RWPE2 (cell line): ENCODE measurements at regions not wholly inside any gene's neighbourhood (a gene's known extent, or its start where the extent isn't known, plus 50 kb on each side); places are given as distances from the start of the nearest gene placed in this dataset.

Experiments
- ATAC-seq: fragments of 200-7000 bp; cut with Tn5 transposase; 3 replicates; pipeline ENCODE4 v1.9.1; 2021; ENCODE audit warnings: low read depth
- DNase-seq: peaks from one replicate; pipeline ENCODE4 v3.0.0-alpha.2; 2020; ENCODE audit warnings: low spot score
- H3K27ac ChIP-seq: fragments of 450-650 bp; 2 replicates; pipeline ENCODE4 v1.5.1; 2017; ENCODE audit warnings: mild to moderate bottlenecking; ENCODE audit not compliant: poor library complexity, severe bottlenecking
- H3K27me3 ChIP-seq: fragments of 250-450 bp; sonication (Bioruptor Pico); 2 replicates; pipeline ENCODE4 v1.5.1; 2021; ENCODE audit warnings: mild to moderate bottlenecking, moderate library complexity; ENCODE audit not compliant: insufficient read depth, poor library complexity, severe bottlenecking
- H3K36me3 ChIP-seq: fragments of 250-450 bp; sonication (Bioruptor Pico); 2 replicates; pipeline ENCODE4 v1.5.1; 2020; ENCODE audit warnings: low read depth, mild to moderate bottlenecking, moderate library complexity
- H3K4me1 ChIP-seq: fragments of 250-450 bp; sonication (Bioruptor Pico); 2 replicates; pipeline ENCODE4 v1.5.1; 2021; ENCODE audit warnings: mild to moderate bottlenecking, moderate library complexity; ENCODE audit not compliant: insufficient read depth, poor library complexity, severe bottlenecking
- H3K4me3 ChIP-seq: fragments of 250-450 bp; sonication (Bioruptor Pico); 2 replicates; pipeline ENCODE4 v1.5.1; 2021; ENCODE audit warnings: mild to moderate bottlenecking, moderate library complexity; ENCODE audit not compliant: severe bottlenecking
- H3K9me3 ChIP-seq: fragments of 250-450 bp; sonication (Bioruptor Pico); 2 replicates; pipeline ENCODE4 v1.5.1; 2021; ENCODE audit warnings: mild to moderate bottlenecking, moderate library complexity; ENCODE audit not compliant: severe bottlenecking
- CTCF ChIP-seq: fragments of 450-650 bp; IDR thresholded peaks from one replicate; pipeline ENCODE4 v1.5.1; 2017; ENCODE audit warnings: mild to moderate bottlenecking, moderate library complexity; ENCODE audit not compliant: poor library complexity, severe bottlenecking

- Histone ChIP-seq H3K4me1 (no peaks in the 10 kb centered on the region), H3K27ac (no peak overlapping the region), H3K9me3 (no peaks in the 10 kb centered on the region), H3K36me3 (no peaks in the 10 kb centered on the region), H3K27me3 (no peaks in the 10 kb centered on the region), H3K4me3 (no peak overlapping the region)
- no peak for TF ChIP-seq CTCF
- no peak for ATAC-seq
- no peak for DNase-seq
Measured at GRCh38 chr13:33976965-33977364, 159.0 kb downstream of the RFC3 start.

- Histone ChIP-seq H3K27me3 (no peaks in the 10 kb centered on the region), H3K4me3 (no peak overlapping the region), H3K36me3 (no peaks in the 10 kb centered on the region), H3K9me3 (no peaks in the 10 kb centered on the region), H3K4me1 (no peaks in the 10 kb centered on the region), H3K27ac (no peak overlapping the region)
- DNase-seq (no peak), ATAC-seq (no peak)
- TF ChIP-seq CTCF = no peak
Measured at GRCh38 chr13:33978653-33979052, 160.7 kb downstream of the RFC3 start.

DNA sequence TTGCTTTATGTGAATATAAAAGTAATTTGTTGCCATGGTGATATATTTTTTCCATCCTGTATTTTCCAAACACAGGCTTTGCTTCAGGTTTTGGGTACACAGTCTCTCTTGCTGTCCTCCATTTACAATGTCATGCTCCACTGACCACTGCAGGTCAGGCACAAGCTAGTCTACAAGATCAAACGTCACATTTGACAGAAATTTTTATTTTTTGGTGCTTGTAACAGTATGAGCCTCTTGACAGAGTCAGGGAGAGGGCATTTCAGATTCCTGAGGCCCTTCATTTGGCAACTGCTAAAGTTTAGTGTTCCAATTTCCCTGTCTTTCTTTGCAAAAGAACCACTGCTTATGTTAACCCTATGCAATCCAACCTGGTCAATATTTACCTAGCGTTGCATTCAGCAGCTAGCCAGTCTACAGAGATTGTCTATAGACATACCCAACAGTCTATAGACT is 175.0 kb downstream of the RFC3 start:
- Histone ChIP-seq H3K36me3 (no peaks in the 10 kb centered on the region), H3K4me3 (no peak overlapping the region), H3K27ac (no peak overlapping the region), H3K27me3 (no peaks in the 10 kb centered on the region), H3K9me3 (no peaks in the 10 kb centered on the region), H3K4me1 (no peaks in the 10 kb centered on the region)
- no peak for ATAC-seq
- no peak for TF ChIP-seq CTCF
- DNase-seq = no peak

DNA sequence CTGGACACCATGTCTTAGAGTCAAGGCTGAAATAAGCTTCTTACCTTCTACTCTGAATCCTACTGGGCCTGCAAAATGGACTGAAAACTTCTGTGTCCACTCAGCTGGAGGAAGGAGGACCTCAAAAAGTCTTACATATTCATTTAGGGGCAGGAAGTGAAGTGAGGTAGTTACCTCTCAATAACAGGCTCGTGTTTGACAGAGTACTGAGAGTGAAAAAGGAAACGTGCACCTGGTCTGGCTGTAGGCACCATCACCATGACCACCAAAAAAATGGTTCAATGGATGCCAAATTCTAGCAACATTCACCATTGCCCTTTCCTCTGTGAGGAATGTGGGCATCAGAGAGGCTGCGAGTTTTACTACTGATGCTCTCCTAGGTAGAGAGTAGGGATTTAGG is 176.2 kb downstream of the RFC3 start:
- no peaks in the 10 kb centered on the region for H3K27me3 ChIP-seq
- TF ChIP-seq CTCF = no peak
- DNase-seq (no peak), ATAC-seq (no peak)
- H3K4me1 ChIP-seq = no peaks in the 10 kb centered on the region
- H3K36me3 ChIP-seq = no peaks in the 10 kb centered on the region
- H3K27ac ChIP-seq = no peak overlapping the region
- H3K4me3 ChIP-seq = no peak overlapping the region
- H3K9me3 ChIP-seq = no peaks in the 10 kb centered on the region

DNA sequence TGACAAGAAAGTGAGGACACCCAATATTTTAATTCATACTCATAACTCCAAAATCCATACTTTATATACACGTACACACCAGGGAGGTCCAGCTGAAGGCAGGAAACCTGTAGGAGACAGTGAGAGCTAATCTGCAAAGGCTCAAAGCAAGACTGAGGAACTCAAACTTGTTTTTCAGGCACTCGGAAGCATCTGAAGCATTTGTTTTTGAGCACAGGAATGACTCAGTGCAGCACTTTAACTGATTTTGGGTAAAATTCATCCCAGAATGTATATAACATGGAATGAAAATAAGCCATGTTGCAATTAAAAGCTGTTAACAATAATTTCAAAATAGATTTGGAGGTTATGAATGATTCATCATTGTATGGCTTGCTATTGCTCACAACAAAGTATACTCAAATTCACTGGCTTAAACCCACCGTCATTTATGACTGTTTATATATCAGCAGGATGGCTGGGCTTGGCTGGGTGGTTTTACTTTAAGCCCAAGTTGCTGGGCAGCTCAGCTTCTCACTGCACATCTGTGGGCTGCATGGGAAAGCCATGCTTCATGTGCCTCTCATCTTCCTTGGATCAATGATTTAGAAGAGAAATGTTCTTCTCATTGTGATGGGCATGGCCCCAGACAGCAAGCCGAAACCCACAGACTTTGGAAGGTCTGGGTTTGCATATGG is 177.0 kb downstream of the RFC3 start:
- Histone ChIP-seq H3K4me3 (no peak overlapping the region), H3K27ac (no peak overlapping the region), H3K36me3 (no peaks in the 10 kb centered on the region), H3K9me3 (no peaks in the 10 kb centered on the region), H3K27me3 (no peaks in the 10 kb centered on the region), H3K4me1 (no peaks in the 10 kb centered on the region)
- ATAC-seq (no peak), DNase-seq (no peak)
- TF ChIP-seq CTCF = no peak
